BJ (cell line): ENCODE measurements at regions not wholly inside any gene's neighbourhood (a gene's known extent, or its start where the extent isn't known, plus 50 kb on each side); places are given as distances from the start of the nearest gene placed in this dataset.

Experiments
- CTCF ChIA-PET: fragments of 350-600 bp; formaldehyde crosslinking; extraction: SDS; loops from one replicate; lab custom pipeline; 2021; ENCODE audit warnings: antibody characterized with exemption, inconsistent platforms; lab: Yijun Ruan, JAX
- POLR2A ChIA-PET: fragments of 300-600 bp; sonication (Branson Sonifier 250); formaldehyde crosslinking; extraction: SDS; loops from one replicate; lab custom pipeline; 2021; ENCODE audit warnings: antibody characterized with exemption; lab: Charles Lee
- DNase-seq: peaks from one replicate; pipeline ENCODE4 v3.0.0-alpha.2; 2011; ENCODE audit warnings: low read depth
- H3K27me3 ChIP-seq: 2 replicates; pipeline ENCODE4 v1.6.0; 2011; ENCODE audit warnings: low read length; ENCODE audit not compliant: control insufficient read depth, insufficient read depth
- H3K36me3 ChIP-seq: 2 replicates; pipeline ENCODE4 v1.5.1; 2011; ENCODE audit warnings: low read length; ENCODE audit not compliant: control insufficient read depth, insufficient read depth
- H3K4me3 ChIP-seq: 2 replicates; pipeline ENCODE4 v1.5.1; 2011; ENCODE audit warnings: low read depth, mild to moderate bottlenecking, control low read depth, low read length
- CTCF ChIP-seq: IDR thresholded peaks from 2 replicates; pipeline ENCODE4 v1.5.1; 2011; ENCODE audit warnings: low read depth, mild to moderate bottlenecking, control low read depth, inconsistent platforms, low read length, moderate library complexity; ENCODE audit not compliant: insufficient read depth

- ChIA-PET CTCF (interaction anchor here (0.8 to 2.7 kb wide), 5 partner anchors 9 to 31 kb away, joined by 3 to 10 read pairs (median 4); no protein-coding TSS in a partner anchor), POLR2A (no interaction called here)
- H3K36me3 ChIP-seq, result no peaks in the 10 kb centered on the region
- H3K4me3 ChIP-seq, result no peak overlapping the region
- TF ChIP-seq CTCF, result no peak
- H3K27me3 ChIP-seq, result no peaks in the 10 kb centered on the region; the same call in 1 of the 2 replicates
- DNase-seq, result no peak
Observed at GRCh38 chr2:234271338-234271737, 220.8 kb downstream of the SPP2 start.

- H3K36me3 ChIP-seq, result no peaks in the 10 kb centered on the region
- CTCF ChIA-PET, result interaction anchor here (0.8 to 2.7 kb wide), 4 partner anchors 10 to 275 kb away, joined by 3 to 10 read pairs (median 4); no protein-coding TSS in a partner anchor
- TF ChIP-seq CTCF, result no peak
- POLR2A ChIA-PET, result no interaction called here
- H3K27me3 ChIP-seq, result no peaks in the 10 kb centered on the region; the same call in 1 of the 2 replicates
- no peak overlapping the region for H3K4me3 ChIP-seq
- DNase-seq, result no peak
Observed at GRCh38 chr2:234269769-234270204, 219.3 kb downstream of the SPP2 start.

- CTCF ChIA-PET, result no interaction called here
- POLR2A ChIA-PET, result no interaction called here
- H3K27me3 ChIP-seq, result no peaks in the 10 kb centered on the region; the same call in 1 of the 2 replicates
- no peak overlapping the region for H3K4me3 ChIP-seq
- no peak for TF ChIP-seq CTCF
- DNase-seq, result no peak
- no peaks in the 10 kb centered on the region for H3K36me3 ChIP-seq
Observed at GRCh38 chr2:234267534-234267933, 217.0 kb downstream of the SPP2 start.

GRCh38 chr2:234266952-234267351 lies 216.4 kb downstream of the SPP2 start:
- POLR2A ChIA-PET, result no interaction called here
- Histone ChIP-seq H3K4me3 (no peak overlapping the region), H3K36me3 (no peaks in the 10 kb centered on the region), H3K27me3 (no peaks in the 10 kb centered on the region; the same call in 1 of the 2 replicates)
- no peak for DNase-seq
- CTCF ChIA-PET, result no interaction called here
- TF ChIP-seq CTCF, result no peak

- no peak overlapping the region for H3K4me3 ChIP-seq
- ChIA-PET CTCF (no interaction called here), POLR2A (no interaction called here)
- no peaks in the 10 kb centered on the region for H3K36me3 ChIP-seq
- no peaks in the 10 kb centered on the region for H3K27me3 ChIP-seq
- no peak for DNase-seq
- no peak for TF ChIP-seq CTCF
Observed at GRCh38 chr2:234265206-234265605, 214.7 kb downstream of the SPP2 start.
